GM19452 (cell line): ENCODE measurements at regions not wholly inside any gene's neighbourhood (a gene's known extent, or its start where the extent isn't known, plus 50 kb on each side); places are given as distances from the start of the nearest gene placed in this dataset.

ENCODE experiments used
- ATAC-seq: cut with Tn5 transposase; IDR thresholded peaks from one replicate; pipeline ENCODE4 v1.9.1; 2021; ENCODE audit not compliant: unreplicated experiment

GRCh38 chr3:55413236-55413635, 73.9 kb downstream of the WNT5A start:
- ATAC-seq = no peak

- ATAC-seq = no peak
Measured at GRCh38 chr3:55412545-55412944, 74.6 kb downstream of the WNT5A start.

GRCh38 chr3:55409806-55410205, 77.3 kb downstream of the WNT5A start:
- no peak for ATAC-seq

GRCh38 chr3:55408193-55408826, 78.8 kb downstream of the WNT5A start:
- no peak for ATAC-seq

GRCh38 chr3:55407426-55407820, 79.7 kb downstream of the WNT5A start:
- no peak for ATAC-seq

- no peak for ATAC-seq
Measured at GRCh38 chr3:55406696-55407425, 80.2 kb downstream of the WNT5A start.

- no peak for ATAC-seq
Measured at GRCh38 chr3:55405436-55405835, 81.7 kb downstream of the WNT5A start.

- ATAC-seq = no peak
Measured at GRCh38 chr3:55402886-55403609, 84.1 kb downstream of the WNT5A start.

GRCh38 chr3:55380561-55380960, 106.5 kb downstream of the WNT5A start:
- ATAC-seq = no peak

- ATAC-seq = no peak
Measured at GRCh38 chr3:55376753-55377347, 110.3 kb downstream of the WNT5A start.

GRCh38 chr3:55373423-55373822, 113.7 kb downstream of the WNT5A start:
- ATAC-seq = no peak

GRCh38 chr3:55370272-55370671, 116.8 kb downstream of the WNT5A start:
- ATAC-seq = no peak

- no peak for ATAC-seq
Measured at GRCh38 chr3:55369141-55369847, 117.8 kb downstream of the WNT5A start.

GRCh38 chr3:55368366-55368765, 118.7 kb downstream of the WNT5A start:
- ATAC-seq = no peak

GRCh38 chr3:55367384-55367783, 119.7 kb downstream of the WNT5A start:
- no peak for ATAC-seq

GRCh38 chr3:55364421-55364820, 122.7 kb downstream of the WNT5A start:
- no peak for ATAC-seq

- no peak for ATAC-seq
Measured at GRCh38 chr3:55362210-55362960, 124.7 kb downstream of the WNT5A start.

GRCh38 chr3:55357796-55358195, 129.3 kb downstream of the WNT5A start:
- no peak for ATAC-seq

- ATAC-seq = no peak
Measured at GRCh38 chr3:55352668-55353067, 134.4 kb downstream of the WNT5A start.

GRCh38 chr3:55349851-55350250, 137.3 kb downstream of the WNT5A start:
- no peak for ATAC-seq
